NCI-H2029 treated with DMSO at 0.1 percent for 48 hours (cell line): ENCODE measurements at regions not wholly inside any gene's neighbourhood (a gene's known extent, or its start where the extent isn't known, plus 50 kb on each side); places are given as distances from the start of the nearest gene placed in this dataset.
"Not testable (repeated sequence)": the region's sequence is repeated elsewhere in the genome, so short reads cannot be mapped to it uniquely, and the experiment has no call there.

Experiments
- DNase-seq: peaks from one replicate; lab custom pipeline; 2025; lab: John Stamatoyannopoulos, UW

GRCh38 chr7:85424298-85424697 is 237.4 kb upstream of the SEMA3D start:
- no peak for DNase-seq

- DNase-seq: no peak
Observed at GRCh38 chr7:85423209-85423895, 236.5 kb upstream of the SEMA3D start.

- DNase-seq: no peak
Observed at GRCh38 chr7:85415743-85416142, 228.9 kb upstream of the SEMA3D start.

- DNase-seq: no peak
Observed at GRCh38 chr7:85413718-85414117, 226.9 kb upstream of the SEMA3D start.

GRCh38 chr7:85412912-85413311 is 226.1 kb upstream of the SEMA3D start:
- no peak for DNase-seq

GRCh38 chr7:85407391-85407790 is 220.5 kb upstream of the SEMA3D start:
- no peak for DNase-seq

- DNase-seq: no peak
Observed at GRCh38 chr7:85405016-85405902, 218.4 kb upstream of the SEMA3D start.

- no peak for DNase-seq
Observed at GRCh38 chr7:85396676-85397075, 209.8 kb upstream of the SEMA3D start.

GRCh38 chr7:85392789-85393188 is 205.9 kb upstream of the SEMA3D start:
- no peak for DNase-seq

- DNase-seq: no peak
Observed at GRCh38 chr7:85392326-85392725, 205.5 kb upstream of the SEMA3D start.

- DNase-seq: no peak
Observed at GRCh38 chr7:85386460-85386859, 199.6 kb upstream of the SEMA3D start.

GRCh38 chr7:85384392-85384791 is 197.5 kb upstream of the SEMA3D start:
- no peak for DNase-seq

GRCh38 chr7:85381212-85381611 is 194.4 kb upstream of the SEMA3D start:
- DNase-seq: no peak

GRCh38 chr7:85376589-85376988 is 189.7 kb upstream of the SEMA3D start:
- DNase-seq: no peak

GRCh38 chr7:85356916-85357315 is 170.1 kb upstream of the SEMA3D start:
- DNase-seq: no peak

- no peak for DNase-seq
Observed at GRCh38 chr7:85343484-85343883, 156.6 kb upstream of the SEMA3D start.

GRCh38 chr7:85342781-85343180 is 155.9 kb upstream of the SEMA3D start:
- no peak for DNase-seq

GRCh38 chr7:85341973-85342372 is 155.1 kb upstream of the SEMA3D start:
- DNase-seq: no peak

GRCh38 chr7:85341121-85341520 is 154.3 kb upstream of the SEMA3D start:
- no peak for DNase-seq

GRCh38 chr7:85336086-85336485 is 149.2 kb upstream of the SEMA3D start:
- DNase-seq: no peak

GRCh38 chr7:85335113-85335512 is 148.3 kb upstream of the SEMA3D start:
- DNase-seq: not testable (repeated sequence)

GRCh38 chr7:85328456-85328998 is 141.7 kb upstream of the SEMA3D start:
- DNase-seq: no peak

- DNase-seq: no peak
Observed at GRCh38 chr7:85324145-85324799, 137.4 kb upstream of the SEMA3D start.
